Peyer's patch (tissue), 4 donors: ENCODE measurements at regions not wholly inside any gene's neighbourhood (a gene's known extent, or its start where the extent isn't known, plus 50 kb on each side); places are given as distances from the start of the nearest gene placed in this dataset.

Experiments used
- CTCF ChIP-seq, 6 experiments: fragments of 450-650 bp in 4 of 6; fragments of 200-600 bp in 2 of 6; sonication (generic) in 1 of 6; IDR thresholded peaks; one replicate each; pipeline ENCODE4 v1.5.1; 2017 to 2019; ENCODE audit warnings: antibody characterized with exemption in 6 of 6, mild to moderate bottlenecking in 3 of 6, moderate library complexity in 1 of 6
- POLR2A ChIP-seq, 2 donors: fragments of 450-650 bp; IDR thresholded peaks; one replicate each; pipeline ENCODE4 v1.5.1; 2017; ENCODE audit warnings: antibody characterized with exemption in 2 of 2, mild to moderate bottlenecking in 2 of 2, moderate library complexity in 2 of 2

GRCh38 chr1:243903895-243904294 lies 53.9 kb upstream of the AKT3 start:
- TF ChIP-seq POLR2A (IDR thresholded peaks at IDR 0.05) (no peak), CTCF (IDR thresholded peaks at IDR 0.05) (no peak)
